BLaER1 treated with 17β-estradiol and CSF1 and Interleukin-3, amounts not matched to agents 10 nM and 100 nM (cell line): ENCODE measurements at regions not wholly inside any gene's neighbourhood (a gene's known extent, or its start where the extent isn't known, plus 50 kb on each side); places are given as distances from the start of the nearest gene placed in this dataset.

ENCODE experiments used
- H3K27ac ChIP-seq, 11 experiments: shearing (Covaris generic); formaldehyde crosslinking; 2 replicates each; pipeline ENCODE4 v1.8.1; 2022
- H3K27me3 ChIP-seq, 11 experiments: shearing (Covaris generic); formaldehyde crosslinking; 2 replicates each; pipeline ENCODE4 v1.8.1; 2022
- H3K36me3 ChIP-seq, 11 experiments: shearing (Covaris generic); formaldehyde crosslinking; 2 replicates each; pipeline ENCODE4 v1.8.1; 2022
- H3K4me1 ChIP-seq, 10 experiments: shearing (Covaris generic); formaldehyde crosslinking; 2 replicates each; pipeline ENCODE4 v1.8.1; 2022
- H3K4me2 ChIP-seq, 11 experiments: shearing (Covaris generic); formaldehyde crosslinking; 2 replicates each; pipeline ENCODE4 v1.8.1; 2022
- H3K4me3 ChIP-seq, 10 experiments: shearing (Covaris generic); formaldehyde crosslinking; 2 replicates each; pipeline ENCODE4 v1.8.1; 2022
- H3K9ac ChIP-seq, 11 experiments: shearing (Covaris generic); formaldehyde crosslinking; 2 replicates each; pipeline ENCODE4 v1.8.1; 2022
- H3K9me3 ChIP-seq, 11 experiments: shearing (Covaris generic); formaldehyde crosslinking; replicated peaks in 1 of 11; 2 replicates each; pipeline ENCODE4 v1.8.1; 2022
- H4K20me1 ChIP-seq, 11 experiments: shearing (Covaris generic); formaldehyde crosslinking; 2 replicates each; pipeline ENCODE4 v1.8.1; 2022
- Cebpa-rat ChIP-seq, 11 experiments: shearing (Covaris generic); IDR thresholded peaks; 2 replicates each; pipeline ENCODE4 v1.8.1; 2022

DNA sequence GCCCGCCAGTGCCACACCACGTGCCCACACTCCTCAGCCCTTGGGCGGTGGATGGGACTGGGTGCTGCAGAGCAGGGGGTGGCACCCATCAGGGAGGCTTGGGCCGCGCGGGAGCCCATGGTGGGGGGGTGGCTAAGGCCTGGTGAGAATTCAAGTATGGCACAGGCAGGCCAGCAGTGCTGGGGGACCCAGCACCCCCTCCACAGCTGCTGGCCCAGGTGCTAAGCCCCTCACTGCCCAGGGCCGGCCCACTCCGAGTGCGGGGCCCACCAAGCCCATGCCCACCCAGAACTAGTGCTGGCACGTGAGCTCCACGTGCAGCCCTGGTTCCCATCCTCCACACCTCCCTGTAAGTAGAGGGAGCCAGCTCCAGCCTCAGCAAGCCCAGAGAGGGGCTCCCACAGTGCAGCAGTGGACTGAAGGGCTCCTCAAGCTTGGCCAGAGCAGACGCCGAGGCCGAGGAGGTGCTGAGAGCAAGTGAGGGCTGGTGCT, 1091.1 kb upstream of the GJE1 start:
- no peak overlapping the region for H3K27ac ChIP-seq
- H3K9me3 ChIP-seq = peaks cover 16 to 27% (median 22%) of the 10 kb centered on the region in 11 experiments
- H3K4me1 ChIP-seq = no peaks in the 10 kb centered on the region
- H3K27me3 ChIP-seq = no peaks in the 10 kb centered on the region
- no peak for TF ChIP-seq Cebpa-rat (IDR thresholded peaks at IDR 0.05)
- H3K4me3 ChIP-seq = no peak overlapping the region
- H3K36me3 ChIP-seq = no peaks in the 10 kb centered on the region
- H3K9ac ChIP-seq = no peak overlapping the region
- no peaks in the 10 kb centered on the region for H4K20me1 ChIP-seq
- H3K4me2 ChIP-seq = no peak overlapping the region

GRCh38 chr6:141035312-141036200, 1097.2 kb upstream of the GJE1 start:
- H3K9ac ChIP-seq = no peak overlapping the region
- no peak overlapping the region for H3K27ac ChIP-seq
- no peaks in the 10 kb centered on the region for H3K36me3 ChIP-seq
- TF ChIP-seq Cebpa-rat (IDR thresholded peaks at IDR 0.05) = no peak
- H3K4me2 ChIP-seq = no peak overlapping the region
- no peak overlapping the region for H3K4me3 ChIP-seq
- H3K9me3 ChIP-seq = peaks cover 3 to 18% (median 6%) of the 10 kb centered on the region in 11 experiments; a peak in 18 of 22 replicates
- H3K27me3 ChIP-seq = no peaks in the 10 kb centered on the region
- no peaks in the 10 kb centered on the region for H3K4me1 ChIP-seq
- H4K20me1 ChIP-seq = no peaks in the 10 kb centered on the region

- no peaks in the 10 kb centered on the region for H3K36me3 ChIP-seq
- no peak for TF ChIP-seq Cebpa-rat (IDR thresholded peaks at IDR 0.05)
Measured at GRCh38 chr6:141033101-141033500, 1099.6 kb upstream of the GJE1 start.

DNA sequence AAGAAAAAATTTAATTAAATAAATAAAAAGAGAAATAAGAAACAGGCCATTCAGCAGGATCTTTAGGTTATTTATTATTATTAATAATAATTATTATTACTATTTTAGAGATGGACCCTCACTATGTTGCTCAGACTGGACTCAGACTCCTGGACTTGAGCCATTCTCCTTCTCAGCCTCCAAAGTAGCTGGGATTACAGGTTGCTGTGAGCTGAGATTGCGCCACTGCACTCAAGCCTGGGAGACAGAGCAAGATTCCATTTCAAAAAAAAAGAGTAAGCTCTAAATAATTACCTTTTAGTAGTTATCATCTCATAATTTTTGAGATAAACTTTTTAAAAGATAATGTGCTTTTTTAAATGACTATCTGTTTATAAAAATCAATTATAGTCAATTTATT, 1102.8 kb upstream of the GJE1 start:
- no peaks in the 10 kb centered on the region for H3K36me3 ChIP-seq
- no peak overlapping the region for H3K9ac ChIP-seq
- peaks cover 0 to 10% (median 0%) of the 10 kb centered on the region in 11 experiments; a peak in 4 of 22 replicates for H3K9me3 ChIP-seq
- no peak overlapping the region for H3K4me3 ChIP-seq
- H3K27me3 ChIP-seq = no peaks in the 10 kb centered on the region
- H3K27ac ChIP-seq = no peak overlapping the region
- TF ChIP-seq Cebpa-rat (IDR thresholded peaks at IDR 0.05) = no peak
- H4K20me1 ChIP-seq = no peaks in the 10 kb centered on the region
- H3K4me1 ChIP-seq = no peaks in the 10 kb centered on the region
- no peak overlapping the region for H3K4me2 ChIP-seq

More at GRCh38 chr6:141033101-141033500, 1099.6 kb upstream of the GJE1 start:
- no peak overlapping the region for H3K27ac ChIP-seq
- no peak overlapping the region for H3K4me2 ChIP-seq
- H4K20me1 ChIP-seq = no peaks in the 10 kb centered on the region
- H3K4me3 ChIP-seq = no peak overlapping the region
- peaks cover 0 to 10% (median 0%) of the 10 kb centered on the region in 11 experiments; a peak in 4 of 22 replicates for H3K9me3 ChIP-seq
- no peak overlapping the region for H3K9ac ChIP-seq
- H3K27me3 ChIP-seq = no peaks in the 10 kb centered on the region
- no peaks in the 10 kb centered on the region for H3K4me1 ChIP-seq

DNA sequence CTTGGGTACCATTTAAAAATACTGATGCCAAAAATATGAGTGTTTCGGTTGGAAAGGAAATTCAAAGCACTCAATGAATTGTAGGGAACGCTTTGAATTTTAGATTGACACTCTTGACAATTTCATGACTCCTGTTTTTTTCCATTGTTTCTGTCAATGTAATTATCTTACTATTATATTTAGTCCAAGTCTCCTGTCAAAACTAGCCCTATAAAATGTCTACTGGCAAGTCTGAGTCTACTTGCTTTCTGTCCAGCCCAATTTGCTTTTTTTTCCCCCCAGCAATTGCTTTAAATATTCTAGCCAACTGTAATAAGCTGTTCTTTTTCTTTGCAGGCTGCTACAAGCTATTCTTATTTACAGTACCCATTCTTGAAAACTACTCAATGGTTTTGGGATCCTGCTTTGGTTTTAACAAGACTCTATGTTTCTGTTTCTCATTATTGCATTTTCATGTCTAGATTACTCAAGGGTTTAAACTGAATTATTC, 1103.9 kb upstream of the GJE1 start:
- TF ChIP-seq Cebpa-rat (IDR thresholded peaks at IDR 0.05) = no peak
- Histone ChIP-seq H3K9me3 (peaks cover 0 to 10% (median 0%) of the 10 kb centered on the region in 11 experiments; a peak in 4 of 22 replicates), H3K4me3 (no peak overlapping the region), H3K9ac (no peak overlapping the region), H3K27me3 (no peaks in the 10 kb centered on the region), H3K36me3 (no peaks in the 10 kb centered on the region), H3K4me1 (no peaks in the 10 kb centered on the region), H3K4me2 (no peak overlapping the region), H3K27ac (no peak overlapping the region), H4K20me1 (no peaks in the 10 kb centered on the region)

- no peak overlapping the region for H3K9ac ChIP-seq
- no peaks in the 10 kb centered on the region for H3K27me3 ChIP-seq
- no peak overlapping the region for H3K4me2 ChIP-seq
- no peak for TF ChIP-seq Cebpa-rat (IDR thresholded peaks at IDR 0.05)
- no peak overlapping the region for H3K27ac ChIP-seq
- no peaks in the 10 kb centered on the region for H3K4me1 ChIP-seq
- no peak overlapping the region for H3K4me3 ChIP-seq
- peaks cover 0 to 8% (median 0%) of the 10 kb centered on the region in 11 experiments; a peak in 4 of 22 replicates for H3K9me3 ChIP-seq
- H3K36me3 ChIP-seq = no peaks in the 10 kb centered on the region
- no peaks in the 10 kb centered on the region for H4K20me1 ChIP-seq
Measured at GRCh38 chr6:141026504-141026903, 1106.2 kb upstream of the GJE1 start.

GRCh38 chr6:141024526-141024925, 1108.2 kb upstream of the GJE1 start:
- H3K4me3 ChIP-seq = no peak overlapping the region
- no peaks in the 10 kb centered on the region for H3K36me3 ChIP-seq
- H3K4me2 ChIP-seq = no peak overlapping the region
- no peak overlapping the region for H3K27ac ChIP-seq
- no peak for TF ChIP-seq Cebpa-rat (IDR thresholded peaks at IDR 0.05)
- H4K20me1 ChIP-seq = no peaks in the 10 kb centered on the region
- no peaks in the 10 kb centered on the region for H3K27me3 ChIP-seq
- H3K9ac ChIP-seq = no peak overlapping the region
- H3K4me1 ChIP-seq = no peaks in the 10 kb centered on the region
- no peaks in the 10 kb centered on the region for H3K9me3 ChIP-seq

- Histone ChIP-seq H3K9me3 (no peaks in the 10 kb centered on the region), H3K27me3 (no peaks in the 10 kb centered on the region), H3K4me3 (no peak overlapping the region), H3K9ac (no peak overlapping the region), H4K20me1 (no peaks in the 10 kb centered on the region), H3K27ac (no peak overlapping the region), H3K36me3 (no peaks in the 10 kb centered on the region), H3K4me2 (no peak overlapping the region), H3K4me1 (peaks cover 0 to 5% (median 0%) of the 10 kb centered on the region in 10 experiments; a peak in 4 of 20 replicates)
- no peak for TF ChIP-seq Cebpa-rat (IDR thresholded peaks at IDR 0.05)
Measured at GRCh38 chr6:141017941-141018340, 1114.8 kb upstream of the GJE1 start.

- Histone ChIP-seq H3K36me3 (no peaks in the 10 kb centered on the region), H3K4me2 (no peak overlapping the region), H3K9ac (no peak overlapping the region), H4K20me1 (no peaks in the 10 kb centered on the region), H3K27me3 (no peaks in the 10 kb centered on the region), H3K4me3 (no peak overlapping the region), H3K27ac (no peak overlapping the region), H3K4me1 (no peaks in the 10 kb centered on the region), H3K9me3 (no peaks in the 10 kb centered on the region)
- no peak for TF ChIP-seq Cebpa-rat (IDR thresholded peaks at IDR 0.05)
Measured at GRCh38 chr6:141000917-141001316, 1131.8 kb upstream of the GJE1 start.
